ENCODE measurements at regions not wholly inside any gene's neighbourhood (a gene's known extent, or its start where the extent isn't known, plus 50 kb on each side); places are given as distances from the start of the nearest gene placed in this dataset.
"Not testable (repeated sequence)": the region's sequence is repeated elsewhere in the genome, so short reads cannot be mapped to it uniquely, and the experiment has no call there.

DNA sequence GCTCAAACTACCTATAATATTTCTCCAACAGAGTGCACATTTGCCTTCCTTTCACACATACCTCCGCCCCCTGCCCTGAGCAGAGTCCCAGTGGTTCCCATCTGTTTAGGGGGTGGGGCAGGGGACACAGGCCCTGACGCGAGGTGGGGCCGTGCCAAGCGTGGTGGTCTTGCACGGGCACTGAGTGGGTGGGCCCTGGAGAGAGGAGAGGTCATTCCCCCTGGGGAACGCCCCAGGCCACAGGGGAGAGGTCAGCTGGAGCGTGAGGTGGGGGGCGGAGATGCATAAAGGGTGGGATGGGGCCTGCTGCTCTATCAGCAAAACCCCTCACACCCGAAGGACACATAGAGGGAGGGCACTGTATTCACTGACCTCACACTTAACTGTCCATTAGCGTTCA is 441.9 kb downstream of the TMEM121 start:
- TF ChIP-seq, protein P1, sequence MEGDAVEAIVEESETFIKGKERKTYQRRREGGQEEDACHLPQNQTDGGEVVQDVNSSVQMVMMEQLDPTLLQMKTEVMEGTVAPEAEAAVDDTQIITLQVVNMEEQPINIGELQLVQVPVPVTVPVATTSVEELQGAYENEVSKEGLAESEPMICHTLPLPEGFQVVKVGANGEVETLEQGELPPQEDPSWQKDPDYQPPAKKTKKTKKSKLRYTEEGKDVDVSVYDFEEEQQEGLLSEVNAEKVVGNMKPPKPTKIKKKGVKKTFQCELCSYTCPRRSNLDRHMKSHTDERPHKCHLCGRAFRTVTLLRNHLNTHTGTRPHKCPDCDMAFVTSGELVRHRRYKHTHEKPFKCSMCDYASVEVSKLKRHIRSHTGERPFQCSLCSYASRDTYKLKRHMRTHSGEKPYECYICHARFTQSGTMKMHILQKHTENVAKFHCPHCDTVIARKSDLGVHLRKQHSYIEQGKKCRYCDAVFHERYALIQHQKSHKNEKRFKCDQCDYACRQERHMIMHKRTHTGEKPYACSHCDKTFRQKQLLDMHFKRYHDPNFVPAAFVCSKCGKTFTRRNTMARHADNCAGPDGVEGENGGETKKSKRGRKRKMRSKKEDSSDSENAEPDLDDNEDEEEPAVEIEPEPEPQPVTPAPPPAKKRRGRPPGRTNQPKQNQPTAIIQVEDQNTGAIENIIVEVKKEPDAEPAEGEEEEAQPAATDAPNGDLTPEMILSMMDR (IDR thresholded peaks at IDR 0.05): no peak
- TF ChIP-seq EP300 (IDR thresholded peaks at IDR 0.05; ENCODE audit: low read depth) (no peak), POLR2AphosphoS5 (IDR thresholded peaks at IDR 0.05) (no peak), POLR2A (IDR thresholded peaks at IDR 0.05) (no peak)
- no peaks in the 10 kb centered on the region for H3K9me3 ChIP-seq
- in situ Hi-C loops (cut with MboI; ENCODE audit: low pct_ligation_motif_present in 1 of 4, low pct_unique_long_range_greater_than_20kb in 1 of 4, low sequenced_read_pairs in 3 of 4): no loop called here

DNA sequence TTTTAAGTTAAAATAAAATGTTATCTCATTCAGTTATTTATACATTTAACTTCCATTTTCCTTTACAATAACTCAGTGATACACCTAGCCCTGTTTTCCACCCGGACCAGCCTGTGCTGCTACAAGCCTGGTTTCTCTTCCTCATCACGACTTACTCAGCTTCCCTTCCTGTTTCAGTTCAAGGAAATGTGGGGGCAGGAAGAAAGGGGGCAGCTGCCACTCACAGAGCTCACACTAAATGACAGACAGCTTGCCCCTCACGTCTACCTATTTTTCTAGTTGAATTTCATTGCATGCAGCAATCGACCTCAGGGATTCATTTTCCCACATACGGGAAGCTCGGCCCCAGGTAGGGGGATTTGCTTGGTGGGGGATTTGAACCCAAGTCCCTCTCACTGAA is 442.6 kb downstream of the TMEM121 start:
- H3K36me3 ChIP-seq; H3K4me1 ChIP-seq; H3K4me3 ChIP-seq; H3K27me3 ChIP-seq; H3K27ac ChIP-seq; H3K9me3 ChIP-seq; intact Hi-C loops (cut with DNase I; ENCODE audit: low total_unique reads); DNase-seq; in situ Hi-C loops (cut with MboI; ENCODE audit: low pct_ligation_motif_present in 1 of 4, low pct_unique_long_range_greater_than_20kb in 1 of 4, low sequenced_read_pairs in 3 of 4): not testable (repeated sequence)
- WGBS, 2 donors (ENCODE audit: low coverage in 1 of 2): 58% methylated on average over 6 of the region's 6 CpGs

More for the DNA sequence above, 441.9 kb downstream of the TMEM121 start:
- H3K36me3 ChIP-seq: no peaks in the 10 kb centered on the region
- no peak overlapping the region for H3K4me3 ChIP-seq
- H3K4me1 ChIP-seq: no peaks in the 10 kb centered on the region
- DNase-seq: no peak
- H3K27ac ChIP-seq: no peak overlapping the region
- no peaks in the 10 kb centered on the region for H3K27me3 ChIP-seq
- intact Hi-C loops (cut with DNase I; ENCODE audit: low total_unique reads): no loop called here
- 77% methylated on average over 11 of the region's 11 CpGs; no CpG with 5 or more reads in 1 of the 2 donors for WGBS, 2 donors (ENCODE audit: low coverage in 1 of 2)

DNA sequence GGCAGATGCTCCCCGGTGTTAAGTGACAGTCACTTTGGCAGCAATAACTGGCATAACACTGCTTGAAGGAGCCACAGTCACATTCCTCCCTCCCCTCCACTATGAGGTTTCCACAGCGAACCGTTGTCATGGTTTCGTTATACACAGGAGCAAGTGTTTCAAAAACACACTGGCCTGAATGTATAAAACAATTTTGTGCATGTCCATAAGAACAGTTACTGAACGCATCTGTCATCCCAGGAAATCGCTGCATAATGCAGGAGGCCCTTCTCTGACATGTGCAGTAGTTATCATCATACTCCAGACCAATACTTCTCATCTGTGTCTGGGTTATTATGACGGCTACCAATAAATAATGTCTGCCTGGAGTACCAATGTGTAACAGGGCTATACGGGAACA is 444.4 kb downstream of the TMEM121 start:
- in situ Hi-C loops (cut with MboI; ENCODE audit: low pct_ligation_motif_present in 1 of 4, low pct_unique_long_range_greater_than_20kb in 1 of 4, low sequenced_read_pairs in 3 of 4); H3K4me1 ChIP-seq; intact Hi-C loops (cut with DNase I; ENCODE audit: low total_unique reads); H3K36me3 ChIP-seq; H3K9me3 ChIP-seq; DNase-seq; H3K27ac ChIP-seq; H3K27me3 ChIP-seq; H3K4me3 ChIP-seq: not testable (repeated sequence)
- 88% methylated on average over 8 of the region's 8 CpGs; no CpG with 5 or more reads in 1 of the 2 donors for WGBS, 2 donors (ENCODE audit: low coverage in 1 of 2)

DNA sequence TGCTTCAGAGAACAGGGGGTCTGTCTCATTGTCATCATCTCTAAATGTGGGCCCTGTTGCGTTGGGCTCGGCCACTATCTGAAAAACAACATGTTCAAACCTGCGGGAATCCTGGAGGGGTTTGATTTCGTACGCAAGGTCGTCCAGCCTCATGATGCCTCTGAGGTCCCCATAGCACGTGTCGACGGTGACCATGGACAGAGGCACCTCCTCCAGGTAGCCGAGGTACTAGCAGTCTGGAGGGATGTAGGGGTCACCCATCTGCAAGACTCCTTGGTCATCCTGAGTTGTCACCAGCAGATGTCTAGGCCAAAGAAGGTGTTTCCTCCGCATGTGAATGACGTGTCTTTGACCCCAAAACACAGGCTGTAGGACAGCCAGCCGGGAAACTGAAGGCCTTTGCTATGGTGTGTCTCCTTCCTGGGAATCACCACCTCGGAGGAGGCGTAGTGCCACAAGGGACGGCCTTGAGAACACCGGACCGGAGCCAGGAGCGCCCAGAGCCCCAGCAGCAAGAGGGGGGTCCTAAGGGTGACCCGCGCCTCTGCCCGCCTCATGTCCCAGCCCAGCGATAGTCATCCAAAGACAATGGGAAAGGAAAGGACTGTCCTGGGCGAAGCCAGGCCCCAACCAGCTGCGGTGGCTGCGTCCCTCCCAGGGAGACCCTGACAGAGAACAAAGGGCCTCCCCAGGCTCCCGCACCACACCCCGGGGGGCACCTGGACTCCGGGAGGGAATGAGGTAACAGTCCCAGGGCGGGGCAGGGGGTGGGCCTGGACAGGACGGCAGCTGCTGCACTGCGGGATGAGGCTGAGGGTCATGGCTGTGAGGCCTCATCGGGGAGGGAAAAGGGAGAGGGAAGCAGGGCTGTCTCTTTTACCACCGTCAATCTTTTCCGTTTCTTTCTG is 445.5 kb downstream of the TMEM121 start:
- H3K9me3 ChIP-seq: no peaks in the 10 kb centered on the region
- H3K27ac ChIP-seq: no peak overlapping the region
- WGBS, 2 donors (ENCODE audit: low coverage in 1 of 2): 84% methylated on average over 35 of the region's 35 CpGs; no CpG with 5 or more reads in 1 of the 2 donors
- TF ChIP-seq EP300 (IDR thresholded peaks at IDR 0.05; ENCODE audit: low read depth) (no peak), POLR2A (IDR thresholded peaks at IDR 0.05) (no peak), POLR2AphosphoS5 (IDR thresholded peaks at IDR 0.05) (no peak)
- TF ChIP-seq, protein P1 (IDR thresholded peaks at IDR 0.05): no peak
- no peaks in the 10 kb centered on the region for H3K36me3 ChIP-seq
- intact Hi-C loops (cut with DNase I; ENCODE audit: low total_unique reads) (no loop called here), in situ Hi-C loops (cut with MboI; ENCODE audit: low pct_ligation_motif_present in 1 of 4, low pct_unique_long_range_greater_than_20kb in 1 of 4, low sequenced_read_pairs in 3 of 4) (no loop called here)
- no peaks in the 10 kb centered on the region for H3K27me3 ChIP-seq
- H3K4me3 ChIP-seq: no peak overlapping the region
- DNase-seq: no peak
- H3K4me1 ChIP-seq: no peaks in the 10 kb centered on the region

DNA sequence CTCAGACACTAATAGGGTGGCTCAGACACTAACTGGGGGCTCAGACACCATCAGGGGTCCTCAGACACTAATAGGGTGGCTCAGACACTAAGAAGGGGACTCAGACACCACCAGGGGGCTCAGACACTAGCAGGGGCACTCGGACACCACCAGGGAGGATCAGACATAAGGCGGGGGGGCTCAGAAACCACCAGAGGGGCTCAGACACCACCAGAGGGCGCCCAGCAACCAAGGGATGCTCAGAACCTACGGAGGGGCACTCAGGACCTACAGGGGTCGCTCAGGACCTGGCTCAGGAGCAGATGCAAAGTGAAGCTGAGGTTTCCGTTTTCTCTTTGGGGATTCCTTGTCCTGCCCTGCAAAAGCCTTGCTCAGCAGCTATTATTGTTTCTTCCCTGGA is 448.5 kb downstream of the TMEM121 start:
- Histone ChIP-seq H3K27ac (no peak overlapping the region), H3K27me3 (no peaks in the 10 kb centered on the region), H3K4me3 (no peak overlapping the region), H3K36me3 (no peaks in the 10 kb centered on the region), H3K4me1 (no peaks in the 10 kb centered on the region), H3K9me3 (no peaks in the 10 kb centered on the region)
- peak; percentile 19 for DNase-seq
- TF ChIP-seq, protein P1 (IDR thresholded peaks at IDR 0.05): peak in 2 of 5 experiments; percentile 5 to 31
- no peak for TF ChIP-seq POLR2AphosphoS5 (IDR thresholded peaks at IDR 0.05)
- in situ Hi-C loops (cut with MboI; ENCODE audit: low pct_ligation_motif_present in 1 of 4, low pct_unique_long_range_greater_than_20kb in 1 of 4, low sequenced_read_pairs in 3 of 4): no loop called here
- intact Hi-C loops (cut with DNase I; ENCODE audit: low total_unique reads): no loop called here
- 20 to 40% methylated on average over 1 to 6 of the region's 6 CpGs for WGBS, 2 donors (ENCODE audit: low coverage in 1 of 2)
